Fibroblast of lung (primary cell): ENCODE measurements at regions not wholly inside any gene's neighbourhood (a gene's known extent, or its start where the extent isn't known, plus 50 kb on each side); places are given as distances from the start of the nearest gene placed in this dataset.

Experiments used
- EZH2 ChIP-seq: IDR thresholded peaks from 2 replicates; pipeline ENCODE4 v1.5.1; 2012; ENCODE audit warnings: low read length, control low read depth, mild to moderate bottlenecking; ENCODE audit errors: missing control alignments
- TF ChIP-seq, protein P1 (sequence below), 2 donors: IDR thresholded peaks in 1 of 2; conservative IDR thresholded peaks in 1 of 2; 1 replicate in 1 of 2; 2 replicates in 1 of 2; pipeline ENCODE4 v1.5.1; 2011 to 2012; ENCODE audit warnings: low read length in 2 of 2, control low read depth in 1 of 2, inconsistent platforms in 1 of 2, low read depth in 1 of 2, mild to moderate bottlenecking in 1 of 2

- TF ChIP-seq, protein P1, sequence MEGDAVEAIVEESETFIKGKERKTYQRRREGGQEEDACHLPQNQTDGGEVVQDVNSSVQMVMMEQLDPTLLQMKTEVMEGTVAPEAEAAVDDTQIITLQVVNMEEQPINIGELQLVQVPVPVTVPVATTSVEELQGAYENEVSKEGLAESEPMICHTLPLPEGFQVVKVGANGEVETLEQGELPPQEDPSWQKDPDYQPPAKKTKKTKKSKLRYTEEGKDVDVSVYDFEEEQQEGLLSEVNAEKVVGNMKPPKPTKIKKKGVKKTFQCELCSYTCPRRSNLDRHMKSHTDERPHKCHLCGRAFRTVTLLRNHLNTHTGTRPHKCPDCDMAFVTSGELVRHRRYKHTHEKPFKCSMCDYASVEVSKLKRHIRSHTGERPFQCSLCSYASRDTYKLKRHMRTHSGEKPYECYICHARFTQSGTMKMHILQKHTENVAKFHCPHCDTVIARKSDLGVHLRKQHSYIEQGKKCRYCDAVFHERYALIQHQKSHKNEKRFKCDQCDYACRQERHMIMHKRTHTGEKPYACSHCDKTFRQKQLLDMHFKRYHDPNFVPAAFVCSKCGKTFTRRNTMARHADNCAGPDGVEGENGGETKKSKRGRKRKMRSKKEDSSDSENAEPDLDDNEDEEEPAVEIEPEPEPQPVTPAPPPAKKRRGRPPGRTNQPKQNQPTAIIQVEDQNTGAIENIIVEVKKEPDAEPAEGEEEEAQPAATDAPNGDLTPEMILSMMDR (conservative IDR thresholded peaks at IDR 0.05 in 1 of 2, IDR thresholded peaks at IDR 0.05 in 1 of 2; ENCODE audit: low read depth in 1 of 2, low read length in 2 of 2), result no peak
- no peak for TF ChIP-seq EZH2
Observed at GRCh38 chr1:58883888-58884482, 100.1 kb upstream of the JUN start.
